GM20000 (cell line): ENCODE measurements at regions not wholly inside any gene's neighbourhood (a gene's known extent, or its start where the extent isn't known, plus 50 kb on each side); places are given as distances from the start of the nearest gene placed in this dataset.

Source experiments
- DNase-seq: peaks from one replicate; pipeline ENCODE4 v3.0.0; 2012; ENCODE audit warnings: low spot score
- TF ChIP-seq, protein P1 (sequence below): IDR thresholded peaks from 2 replicates; pipeline ENCODE4 v1.5.1; 2012; ENCODE audit warnings: mild to moderate bottlenecking, control low read depth; ENCODE audit errors: extremely low read depth, missing control alignments

- TF ChIP-seq, protein P1, sequence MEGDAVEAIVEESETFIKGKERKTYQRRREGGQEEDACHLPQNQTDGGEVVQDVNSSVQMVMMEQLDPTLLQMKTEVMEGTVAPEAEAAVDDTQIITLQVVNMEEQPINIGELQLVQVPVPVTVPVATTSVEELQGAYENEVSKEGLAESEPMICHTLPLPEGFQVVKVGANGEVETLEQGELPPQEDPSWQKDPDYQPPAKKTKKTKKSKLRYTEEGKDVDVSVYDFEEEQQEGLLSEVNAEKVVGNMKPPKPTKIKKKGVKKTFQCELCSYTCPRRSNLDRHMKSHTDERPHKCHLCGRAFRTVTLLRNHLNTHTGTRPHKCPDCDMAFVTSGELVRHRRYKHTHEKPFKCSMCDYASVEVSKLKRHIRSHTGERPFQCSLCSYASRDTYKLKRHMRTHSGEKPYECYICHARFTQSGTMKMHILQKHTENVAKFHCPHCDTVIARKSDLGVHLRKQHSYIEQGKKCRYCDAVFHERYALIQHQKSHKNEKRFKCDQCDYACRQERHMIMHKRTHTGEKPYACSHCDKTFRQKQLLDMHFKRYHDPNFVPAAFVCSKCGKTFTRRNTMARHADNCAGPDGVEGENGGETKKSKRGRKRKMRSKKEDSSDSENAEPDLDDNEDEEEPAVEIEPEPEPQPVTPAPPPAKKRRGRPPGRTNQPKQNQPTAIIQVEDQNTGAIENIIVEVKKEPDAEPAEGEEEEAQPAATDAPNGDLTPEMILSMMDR = no peak
- no peak for DNase-seq
Measured at GRCh38 chr4:32349026-32349425, 1628.9 kb downstream of the PCDH7 start.

DNA sequence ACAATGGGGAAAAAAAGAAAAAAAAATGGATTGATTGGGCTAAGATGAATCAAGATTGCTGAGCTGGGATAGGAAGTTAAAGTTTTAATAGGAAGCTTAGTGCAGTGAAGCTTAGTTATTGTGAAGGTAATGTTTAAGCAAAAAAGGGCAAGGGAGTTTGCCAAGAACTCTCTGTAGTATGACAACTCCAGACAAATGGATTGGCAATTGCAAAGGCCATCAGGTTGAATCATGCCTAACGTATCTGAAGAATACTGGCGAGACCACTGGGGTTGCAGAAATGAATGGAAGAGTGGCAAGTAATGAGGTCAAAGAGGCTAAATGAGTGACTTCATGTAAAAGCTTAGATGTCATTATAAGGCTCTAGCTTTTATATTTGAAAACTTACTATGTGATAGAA, 1654.0 kb downstream of the PCDH7 start:
- TF ChIP-seq, protein P1 = no peak
- DNase-seq = no peak

- TF ChIP-seq, protein P1 = no peak
- DNase-seq = no peak
Measured at GRCh38 chr4:32393806-32394205, 1673.6 kb downstream of the PCDH7 start.

DNA sequence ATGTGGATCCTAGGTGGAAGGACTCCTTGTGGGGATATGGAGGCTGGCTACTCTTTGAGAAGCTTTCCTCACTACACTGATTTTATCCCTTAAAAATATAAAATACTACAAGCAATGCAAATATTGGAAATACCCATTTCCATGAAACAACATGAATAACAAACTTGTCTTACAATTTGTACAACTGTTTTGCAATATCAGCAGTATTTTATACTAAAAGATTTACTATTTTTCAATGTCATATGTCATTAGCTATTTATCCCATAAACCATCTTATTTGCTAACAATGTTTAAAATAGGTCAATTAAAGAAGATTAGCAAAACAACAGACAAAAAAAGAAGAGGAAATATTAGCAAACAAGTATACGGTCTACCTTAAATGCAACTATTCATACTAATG, 1674.1 kb downstream of the PCDH7 start:
- DNase-seq = no peak
- TF ChIP-seq, protein P1 = no peak

DNA sequence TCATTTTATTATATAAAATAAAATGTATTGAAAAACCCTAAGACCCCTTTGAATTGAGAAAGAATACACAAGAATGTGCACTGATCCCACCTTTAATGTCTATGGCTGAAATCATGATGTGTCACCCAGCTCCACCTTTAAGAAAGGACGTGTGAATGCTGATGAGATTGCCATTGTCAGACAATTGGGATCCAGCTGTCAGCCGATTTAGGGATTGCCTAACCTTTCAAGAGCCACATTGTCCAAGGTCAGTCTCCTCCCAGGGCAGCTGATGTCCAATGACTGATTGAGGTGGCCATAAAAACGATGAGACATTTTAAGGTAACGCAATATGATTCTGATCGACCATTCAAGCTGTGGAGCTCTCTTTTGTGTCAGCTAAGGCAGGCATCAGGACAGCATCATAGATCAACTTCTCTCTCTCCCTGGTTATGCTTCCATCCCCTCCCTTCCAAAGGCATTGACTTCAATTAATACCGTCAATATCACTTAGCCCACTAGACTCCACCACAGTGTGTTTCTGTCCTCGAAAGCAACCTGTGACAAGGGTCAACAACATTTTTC, 1676.4 kb downstream of the PCDH7 start:
- TF ChIP-seq, protein P1 = no peak
- DNase-seq = no peak

- TF ChIP-seq, protein P1 = no peak
- DNase-seq = no peak
Measured at GRCh38 chr4:32400870-32401269, 1680.7 kb downstream of the PCDH7 start.

GRCh38 chr4:32417113-32417704, 1697.0 kb downstream of the PCDH7 start:
- TF ChIP-seq, protein P1 = no peak

More at GRCh38 chr4:32417113-32417704, 1697.0 kb downstream of the PCDH7 start:
- DNase-seq = no peak
